Neural cell (in vitro differentiated cells): ENCODE measurements at regions not wholly inside any gene's neighbourhood (a gene's known extent, or its start where the extent isn't known, plus 50 kb on each side); places are given as distances from the start of the nearest gene placed in this dataset.

Experiments
- H2AFZ ChIP-seq: fragments of 200-600, 300-800 bp; sonication (generic), shearing (Covaris generic); 2 replicates; pipeline ENCODE4 v1.6.0; 2014; ENCODE audit warnings: low read depth, mild to moderate bottlenecking, antibody characterized with exemption, low read length, moderate library complexity
- H3F3A ChIP-seq: fragments of 200-600 bp; shearing (Covaris generic); 2 replicates; pipeline ENCODE4 v1.6.1; 2016; ENCODE audit warnings: mild to moderate bottlenecking, moderate library complexity, mixed read lengths, antibody characterized with exemption, low read length; ENCODE audit not compliant: insufficient read depth, poor library complexity, severe bottlenecking
- H3K27ac ChIP-seq: fragments of 200-600, 300-800 bp; sonication (generic), shearing (Covaris generic); 2 replicates; pipeline ENCODE4 v1.5.1; 2014; ENCODE audit warnings: mild to moderate bottlenecking, low read length, moderate library complexity
- H3K27me3 ChIP-seq: fragments of 300-800, 200-600 bp; sonication (generic), shearing (Covaris generic); 2 replicates; pipeline ENCODE4 v1.6.0; 2014; ENCODE audit warnings: mild to moderate bottlenecking, low read depth, low read length, moderate library complexity; ENCODE audit not compliant: insufficient read depth
- H3K36me3 ChIP-seq: fragments of 300-800, 200-600 bp; sonication (generic), shearing (Covaris generic); 2 replicates; pipeline ENCODE4 v1.5.1; 2014; ENCODE audit warnings: mild to moderate bottlenecking, antibody characterized with exemption, low read length, moderate library complexity; ENCODE audit not compliant: insufficient read depth
- H3K4me2 ChIP-seq: fragments of 300-800, 200-600 bp; sonication (generic), shearing (Covaris generic); 2 replicates; pipeline ENCODE4 v1.6.0; 2014; ENCODE audit warnings: mild to moderate bottlenecking, low read length
- H3K4me3 ChIP-seq: fragments of 300-800, 200-600 bp; sonication (generic), shearing (Covaris generic); 2 replicates; pipeline ENCODE4 v1.5.1; 2014; ENCODE audit warnings: mild to moderate bottlenecking, low read length, moderate library complexity
- H3K79me2 ChIP-seq: fragments of 200-600 bp; shearing (Covaris generic); replicated peaks from 2 replicates; pipeline ENCODE4 v1.6.0; 2014; ENCODE audit warnings: mild to moderate bottlenecking, low read length, moderate library complexity; ENCODE audit not compliant: insufficient read depth
- H3K9ac ChIP-seq: fragments of 300-800, 200-600 bp; sonication (generic), shearing (Covaris generic); 2 replicates; pipeline ENCODE4 v1.6.1; 2016; ENCODE audit warnings: mild to moderate bottlenecking, low read length, mixed read lengths
- H3K9me2 ChIP-seq: fragments of 200-600 bp; shearing (Covaris generic); 2 replicates; pipeline ENCODE4 v1.6.1; 2016; ENCODE audit warnings: mild to moderate bottlenecking, low read length, mixed read lengths; ENCODE audit not compliant: insufficient read depth
- H3K9me3 ChIP-seq: fragments of 200-600, 300-800 bp; sonication (generic), shearing (Covaris generic); 2 replicates; pipeline ENCODE4 v1.6.1; 2016; ENCODE audit warnings: mild to moderate bottlenecking, mixed run types, low read length, moderate library complexity, mixed read lengths
- H4K20me1 ChIP-seq: fragments of 200-600 bp; shearing (Covaris generic); 2 replicates; pipeline ENCODE4 v1.6.1; 2016; ENCODE audit warnings: mild to moderate bottlenecking, mixed run types; ENCODE audit not compliant: insufficient read depth
- CTCF ChIP-seq: fragments of 450-650 bp; IDR thresholded peaks from 2 replicates; pipeline ENCODE4 v1.5.1; 2014; ENCODE audit warnings: antibody characterized with exemption, mild to moderate bottlenecking, moderate library complexity; ENCODE audit not compliant: poor library complexity, severe bottlenecking
- EP300 ChIP-seq: fragments of 450-650 bp; conservative IDR thresholded peaks from 2 replicates; pipeline ENCODE4 v1.6.1; 2014; ENCODE audit warnings: antibody characterized with exemption, mild to moderate bottlenecking, moderate library complexity; ENCODE audit not compliant: poor library complexity, severe bottlenecking
- EZH2 ChIP-seq: fragments of 200-600, 300-800 bp; shearing (Covaris generic), sonication (generic); IDR thresholded peaks from 2 replicates; pipeline ENCODE4 v1.6.1; 2014; ENCODE audit warnings: antibody characterized with exemption, low read length, borderline replicate concordance, mild to moderate bottlenecking; ENCODE audit not compliant: insufficient read depth, poor library complexity, severe bottlenecking
- MXI1 ChIP-seq: fragments of 450-650 bp; conservative IDR thresholded peaks from 2 replicates; pipeline ENCODE4 v1.6.1; 2014; ENCODE audit warnings: antibody characterized with exemption, mild to moderate bottlenecking; ENCODE audit not compliant: poor library complexity, severe bottlenecking
- POLR2AphosphoS5 ChIP-seq: IDR thresholded peaks from 2 replicates; pipeline ENCODE4 v1.6.1; 2012
- RAD21 ChIP-seq: fragments of 450-650 bp; conservative IDR thresholded peaks from 2 replicates; pipeline ENCODE4 v1.6.1; 2014; ENCODE audit warnings: antibody characterized with exemption, mild to moderate bottlenecking, moderate library complexity
- REST ChIP-seq: IDR thresholded peaks from 2 replicates; pipeline ENCODE4 v1.6.1; 2012; ENCODE audit warnings: borderline replicate concordance
- SMC3 ChIP-seq: fragments of 450-650 bp; conservative IDR thresholded peaks from 2 replicates; pipeline ENCODE4 v1.6.1; 2014; ENCODE audit warnings: antibody characterized with exemption, mild to moderate bottlenecking, moderate library complexity; ENCODE audit not compliant: poor library complexity
- TAF1 ChIP-seq: IDR thresholded peaks from 2 replicates; pipeline ENCODE4 v1.6.1; 2012; ENCODE audit warnings: low read depth

GRCh38 chr10:44716470-44717015, 194.6 kb upstream of the TMEM72 start:
- Histone ChIP-seq H3K9ac (no peak overlapping the region), H3K79me2 (no peaks in the 10 kb centered on the region), H3K27me3 (no peaks in the 10 kb centered on the region), H3F3A (no peaks in the 10 kb centered on the region), H4K20me1 (no peaks in the 10 kb centered on the region), H3K27ac (no peak overlapping the region), H3K4me2 (no peak overlapping the region), H3K9me2 (no peaks in the 10 kb centered on the region), H3K9me3 (no peaks in the 10 kb centered on the region), H3K4me3 (no peak overlapping the region), H2AFZ (no peak overlapping the region), H3K36me3 (no peaks in the 10 kb centered on the region)
- no peak for TF ChIP-seq MXI1
- no peak for TF ChIP-seq POLR2AphosphoS5
- no peak for TF ChIP-seq EZH2
- TF ChIP-seq CTCF = no peak
- no peak for TF ChIP-seq RAD21
- TF ChIP-seq EP300 = no peak
- TF ChIP-seq TAF1 = no peak
- no peak for TF ChIP-seq REST
- no peak for TF ChIP-seq SMC3

GRCh38 chr10:44723082-44723481, 188.1 kb upstream of the TMEM72 start:
- no peaks in the 10 kb centered on the region for H3K36me3 ChIP-seq
- H3K27ac ChIP-seq = no peak overlapping the region
- no peaks in the 10 kb centered on the region for H4K20me1 ChIP-seq
- no peaks in the 10 kb centered on the region for H3F3A ChIP-seq
- H2AFZ ChIP-seq = no peak overlapping the region
- no peaks in the 10 kb centered on the region for H3K9me2 ChIP-seq
- H3K27me3 ChIP-seq = no peaks in the 10 kb centered on the region
- H3K4me2 ChIP-seq = no peak overlapping the region
- H3K9ac ChIP-seq = no peak overlapping the region
- H3K9me3 ChIP-seq = no peaks in the 10 kb centered on the region
- TF ChIP-seq POLR2AphosphoS5 (no peak), MXI1 (no peak), CTCF (no peak), TAF1 (no peak), REST (no peak), RAD21 (no peak), EZH2 (no peak)
- no peak overlapping the region for H3K4me3 ChIP-seq
- H3K79me2 ChIP-seq = no peaks in the 10 kb centered on the region
